ENCODE measurements at regions not wholly inside any gene's neighbourhood (a gene's known extent, or its start where the extent isn't known, plus 50 kb on each side); places are given as distances from the start of the nearest gene placed in this dataset.

- DNase-seq (ENCODE audit: low spot score): no peak
These were observed 182.6 kb downstream of the MRPL39 start for GRCh38 chr21:25424634-25425033.

DNA sequence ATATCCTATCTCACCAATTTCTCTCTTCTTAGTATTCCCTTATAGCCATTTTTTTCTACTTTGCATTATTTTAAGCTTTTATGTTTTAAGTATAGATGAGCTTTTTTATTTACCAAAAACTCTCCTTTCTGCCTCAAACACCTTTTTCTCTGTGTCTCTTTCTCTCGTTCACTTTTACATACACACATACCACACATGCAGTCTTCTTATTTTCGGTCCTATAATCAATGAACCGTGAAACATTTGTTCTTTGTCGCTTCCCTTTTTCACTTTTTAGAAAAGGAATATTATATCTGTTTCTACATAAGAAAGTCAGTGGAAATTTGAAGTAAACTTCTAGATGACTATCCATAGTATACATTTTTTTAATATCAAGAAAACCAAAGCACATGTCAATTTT is 183.2 kb downstream of the MRPL39 start:
- DNase-seq (ENCODE audit: low spot score): no peak

DNA sequence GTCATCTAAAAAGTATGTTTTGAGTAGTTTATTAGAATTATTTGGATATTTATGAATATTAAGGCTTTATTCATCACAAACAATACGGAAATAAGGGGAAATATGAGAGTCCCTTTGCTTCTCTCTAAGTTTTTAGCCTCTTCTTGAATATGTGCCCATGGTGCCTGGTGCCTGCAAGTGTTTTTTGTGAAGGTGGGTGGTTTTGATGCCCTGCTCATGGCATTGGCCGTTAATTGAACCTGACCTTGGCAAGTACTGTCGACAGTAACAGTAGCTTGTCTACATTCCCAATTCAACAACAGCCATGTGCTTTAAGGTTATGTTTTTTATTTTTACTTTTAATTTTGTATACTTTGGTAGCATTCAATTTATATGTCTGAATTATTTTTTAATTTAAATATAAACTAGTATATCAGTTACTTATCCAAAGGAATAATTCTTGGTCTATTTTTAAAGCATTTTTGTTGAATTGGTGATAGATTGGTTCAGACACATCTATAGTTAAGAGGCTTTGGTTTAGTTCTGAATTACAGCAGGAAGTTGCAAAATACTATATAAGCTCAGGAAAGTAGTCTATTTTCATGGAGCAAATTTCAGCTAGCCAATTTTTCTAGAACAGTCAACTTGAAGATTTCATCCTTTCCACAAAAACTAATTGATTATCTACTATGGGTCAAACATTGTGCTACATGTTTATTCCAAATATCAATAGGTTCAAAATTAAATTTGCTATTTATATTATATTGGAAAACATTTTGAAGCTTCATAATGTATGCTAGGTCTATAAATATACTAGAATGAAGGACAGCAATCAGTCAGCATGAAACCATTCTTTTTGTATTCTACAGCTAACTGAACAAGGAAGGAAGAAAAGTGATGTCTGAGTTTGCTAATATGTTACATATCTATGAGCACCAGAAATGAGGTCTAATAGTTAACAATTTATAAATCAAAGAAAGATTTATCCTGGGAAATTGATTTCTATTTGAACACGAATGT is 184.4 kb downstream of the MRPL39 start:
- DNase-seq (ENCODE audit: low spot score): no peak

- no peak for DNase-seq (ENCODE audit: low spot score)
These were observed 185.8 kb downstream of the MRPL39 start for GRCh38 chr21:25421321-25422028.

DNA sequence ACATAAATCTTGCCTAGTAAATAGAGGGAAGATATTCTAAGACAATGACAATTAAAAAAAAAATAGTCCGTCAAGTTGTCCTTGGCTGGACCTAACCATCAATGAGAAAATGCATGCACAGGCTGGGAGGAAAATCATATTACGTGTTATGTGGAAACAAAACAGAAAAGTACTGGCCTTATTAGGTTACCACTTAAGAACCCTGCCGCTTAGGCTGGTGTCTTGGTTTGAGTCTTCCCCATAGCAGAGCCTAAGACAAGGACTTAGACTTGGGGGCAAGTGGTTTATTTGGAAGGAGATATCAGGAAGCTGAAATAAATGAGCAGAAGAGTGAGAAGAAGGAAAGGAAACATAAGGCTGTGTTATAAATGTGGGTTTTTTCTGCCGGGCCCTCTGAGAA is 186.4 kb downstream of the MRPL39 start:
- no peak for DNase-seq (ENCODE audit: low spot score)

GRCh38 chr21:25416669-25417068 is 190.6 kb downstream of the MRPL39 start:
- no peak for DNase-seq (ENCODE audit: low spot score)

GRCh38 chr21:25412100-25412499 is 195.2 kb downstream of the MRPL39 start:
- DNase-seq (ENCODE audit: low spot score): no peak

DNA sequence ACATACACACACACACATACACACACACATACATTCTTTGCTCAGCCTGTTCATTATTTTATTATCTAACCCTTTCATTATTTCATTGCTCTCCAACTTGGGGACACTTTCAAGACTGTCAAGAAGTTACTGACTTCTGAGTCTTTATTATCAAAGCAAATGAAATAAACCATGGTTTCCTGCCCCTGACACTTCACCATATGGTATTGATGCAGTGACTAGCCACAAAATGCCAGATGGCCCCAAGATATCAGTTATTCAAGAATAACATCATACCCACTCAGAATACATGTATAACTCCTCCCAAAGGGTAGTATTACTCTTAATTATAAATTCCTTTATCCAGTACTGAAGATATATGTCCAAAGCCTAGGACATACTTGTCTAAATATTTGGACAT is 197.3 kb downstream of the MRPL39 start:
- DNase-seq (ENCODE audit: low spot score): no peak

- no peak for DNase-seq (ENCODE audit: low spot score)
These were observed 198.6 kb downstream of the MRPL39 start for GRCh38 chr21:25408666-25409065.

DNA sequence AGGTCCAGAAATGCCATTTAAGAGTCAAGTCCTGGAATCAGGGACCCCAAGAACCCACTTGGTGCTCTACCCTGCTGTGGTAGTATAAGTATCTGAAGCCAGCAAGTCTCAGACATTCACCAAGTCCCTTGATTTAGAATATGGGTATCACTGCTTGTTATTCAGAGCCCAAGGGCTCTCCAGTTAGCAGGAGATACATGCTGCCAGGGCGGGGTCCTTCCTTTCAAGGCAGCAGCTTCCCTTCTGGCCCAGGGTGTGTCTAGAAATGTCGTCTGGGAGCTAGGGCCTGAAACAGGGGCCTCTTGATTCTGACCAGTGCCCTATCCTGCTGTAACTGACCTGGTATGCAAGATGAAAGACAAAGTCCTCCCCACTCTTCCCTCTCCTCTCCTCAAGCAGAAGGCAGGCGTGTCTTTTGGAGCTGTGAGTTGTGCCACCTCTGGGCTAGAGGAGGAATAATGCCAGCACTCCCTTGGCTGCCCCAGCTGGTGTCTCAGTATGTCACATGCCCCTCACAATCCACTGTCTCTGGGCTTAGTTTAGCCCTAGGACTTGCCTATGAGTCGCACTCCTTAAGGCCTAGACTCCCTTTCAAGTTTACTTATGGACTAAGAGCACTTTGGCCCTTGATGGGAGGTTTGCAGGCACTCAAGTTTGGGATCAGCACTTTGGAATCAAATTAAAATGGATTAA is 200.2 kb downstream of the MRPL39 start:
- no peak for DNase-seq (ENCODE audit: low spot score)

DNA sequence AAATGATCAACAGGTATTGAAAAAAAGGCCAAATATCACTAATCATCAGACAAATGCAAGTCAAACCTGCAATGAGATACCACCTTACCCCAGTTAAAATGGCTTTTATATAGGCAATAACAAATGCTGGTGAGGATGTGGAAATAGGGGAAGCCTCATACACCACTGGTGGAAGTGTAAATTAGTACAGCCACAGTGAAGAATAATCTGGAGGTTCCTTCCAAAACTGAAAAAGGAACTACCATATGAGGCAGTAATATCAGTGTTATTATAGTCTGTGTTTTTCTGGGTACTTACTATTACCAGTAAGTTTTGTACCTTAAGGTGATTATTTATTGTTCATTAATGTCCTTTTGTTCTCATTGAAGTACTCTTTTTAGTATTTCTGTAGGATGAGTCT is 201.3 kb downstream of the MRPL39 start:
- no peak for DNase-seq (ENCODE audit: low spot score)

DNA sequence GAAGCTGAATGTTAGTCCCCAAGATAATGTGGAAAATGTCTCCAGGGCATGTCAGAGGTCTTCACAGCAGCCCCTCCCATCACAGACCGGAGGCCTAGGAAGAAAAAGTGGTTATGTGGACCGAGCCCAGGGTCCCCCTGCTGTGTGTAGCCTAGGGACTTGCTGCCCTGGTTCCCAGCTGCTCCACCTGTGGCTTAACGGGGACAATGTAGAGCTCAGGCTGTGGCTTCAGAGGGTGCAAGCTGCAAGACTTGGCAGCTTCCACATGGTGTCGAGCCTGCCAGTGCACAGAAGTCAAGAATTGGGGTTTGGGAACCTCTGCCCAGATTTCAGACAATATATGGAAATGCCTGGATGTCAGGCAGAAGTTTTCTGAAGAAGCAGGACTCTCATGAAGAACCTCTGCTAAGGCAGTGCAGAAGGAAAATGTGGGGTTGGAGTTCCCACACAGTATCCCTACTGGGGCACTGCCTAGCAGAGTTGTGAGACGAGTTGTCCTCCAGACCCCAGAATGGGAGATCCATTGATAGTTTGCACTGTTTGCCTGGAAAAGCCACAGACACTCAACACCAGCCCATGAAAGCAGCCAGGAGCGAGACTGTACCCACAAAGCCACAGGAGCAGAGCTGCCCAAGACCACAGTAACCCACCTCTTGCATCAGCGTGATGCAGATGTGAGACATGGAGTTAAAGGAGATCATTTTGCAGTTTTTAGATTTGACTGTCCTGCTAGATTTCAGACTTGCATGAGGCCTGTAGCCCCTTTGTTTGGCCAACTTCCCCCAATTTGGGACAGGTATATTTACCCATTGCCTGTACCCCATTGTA is 204.9 kb downstream of the MRPL39 start:
- DNase-seq (ENCODE audit: low spot score): no peak

- no peak for DNase-seq (ENCODE audit: low spot score)
These were observed 206.9 kb downstream of the MRPL39 start for GRCh38 chr21:25400427-25400826.

- DNase-seq (ENCODE audit: low spot score): no peak
These were observed 208.7 kb downstream of the MRPL39 start for GRCh38 chr21:25398630-25399029.

DNA sequence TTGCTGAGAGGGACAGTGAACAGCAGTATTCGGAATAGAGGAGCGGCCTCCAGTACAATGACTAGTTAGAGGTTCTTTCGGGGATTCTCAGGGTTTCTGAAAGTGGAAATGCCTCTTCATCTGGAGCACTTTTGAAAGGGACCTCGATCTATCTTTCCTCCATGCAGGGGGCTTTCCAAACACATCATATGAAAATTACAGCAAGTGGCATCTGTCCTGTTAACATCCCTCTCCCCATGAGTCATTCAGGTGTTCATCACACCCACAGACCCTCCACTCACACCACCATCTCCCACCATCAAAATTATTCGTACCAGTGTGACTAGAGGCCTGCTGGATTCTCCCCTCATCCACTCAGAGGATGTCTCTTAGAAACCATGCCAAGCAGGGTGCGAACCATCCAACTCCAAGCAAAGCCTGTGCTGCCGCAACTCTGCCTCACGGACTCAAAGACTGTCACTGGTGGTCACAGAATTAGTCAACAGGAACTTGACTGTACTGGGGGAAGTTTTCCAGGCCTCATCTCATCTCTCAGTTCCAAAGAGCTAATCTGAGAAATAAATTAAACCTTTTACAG is 211.1 kb downstream of the MRPL39 start:
- no peak for DNase-seq (ENCODE audit: low spot score)

- DNase-seq (ENCODE audit: low spot score): no peak
These were observed 215.5 kb downstream of the MRPL39 start for GRCh38 chr21:25391777-25392176.

DNA sequence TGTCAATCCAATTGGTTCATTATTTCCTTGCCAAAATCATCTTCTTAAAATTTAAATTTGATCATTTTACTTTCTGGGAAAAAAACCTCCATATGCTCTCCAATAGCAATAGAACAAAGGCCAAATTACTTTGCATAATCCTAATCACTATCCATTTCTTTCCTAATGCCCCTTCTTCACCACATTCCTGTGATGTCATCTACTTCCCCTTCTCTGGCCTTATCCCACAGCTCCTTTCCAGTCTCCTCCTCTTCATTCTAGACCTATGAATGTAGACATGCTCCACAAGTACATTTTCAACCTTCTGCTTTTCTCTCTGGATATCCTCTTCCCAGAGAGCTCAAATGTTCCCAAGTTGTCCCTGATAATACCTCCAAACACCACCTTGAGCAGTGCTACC is 216.6 kb downstream of the MRPL39 start:
- DNase-seq (ENCODE audit: low spot score): no peak

GRCh38 chr21:25387665-25388064 is 219.6 kb downstream of the MRPL39 start:
- no peak for DNase-seq (ENCODE audit: low spot score)

- DNase-seq (ENCODE audit: low spot score): no peak
These were observed 221.3 kb downstream of the MRPL39 start for GRCh38 chr21:25385911-25386474.

DNA sequence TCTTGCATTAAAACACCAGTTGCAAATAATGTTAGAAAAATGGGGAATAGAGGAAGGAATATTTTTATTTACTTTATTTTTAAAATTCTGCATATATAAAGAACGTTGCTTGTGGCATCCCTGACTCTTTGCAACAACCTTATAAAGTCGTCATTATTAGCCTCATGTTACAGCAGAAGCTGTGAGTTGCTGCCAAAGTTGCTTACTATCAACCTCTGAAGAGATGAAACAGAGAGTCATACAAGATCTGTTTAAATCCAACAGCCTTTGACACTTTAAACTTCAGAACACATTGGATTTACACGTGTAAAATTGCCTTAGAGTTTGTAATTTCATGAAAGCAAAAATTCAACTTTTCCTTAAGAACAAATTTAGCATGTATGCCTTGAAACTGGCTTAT is 221.9 kb downstream of the MRPL39 start:
- DNase-seq (ENCODE audit: low spot score): no peak
